GM23338 (cell line): ENCODE measurements at regions not wholly inside any gene's neighbourhood (a gene's known extent, or its start where the extent isn't known, plus 50 kb on each side); places are given as distances from the start of the nearest gene placed in this dataset.
"Not testable (repeated sequence)": the region's sequence is repeated elsewhere in the genome, so short reads cannot be mapped to it uniquely, and the experiment has no call there.

Source experiments
- EZH2 ChIP-seq: fragments of 200-600 bp; sonication (generic); IDR thresholded peaks from one replicate; pipeline ENCODE4 v1.8.0; 2017; ENCODE audit warnings: antibody characterized with exemption, mild to moderate bottlenecking, low read depth; ENCODE audit not compliant: unreplicated experiment
- EZH2phosphoT487 ChIP-seq: fragments of 200-600 bp; sonication (generic); IDR thresholded peaks from one replicate; pipeline ENCODE4 v1.8.1; 2018; ENCODE audit warnings: antibody characterized with exemption; ENCODE audit not compliant: unreplicated experiment
- JUNB ChIP-seq: IDR thresholded peaks from one replicate; pipeline ENCODE4 v1.6.1; 2016; ENCODE audit warnings: antibody characterized with exemption; ENCODE audit not compliant: unreplicated experiment
- POLR2AphosphoS5 ChIP-seq: IDR thresholded peaks from 2 replicates; pipeline ENCODE4 v1.6.1; 2016; ENCODE audit warnings: antibody characterized with exemption, low read depth
- REST ChIP-seq: IDR thresholded peaks from one replicate; pipeline ENCODE4 v1.6.1; 2018; ENCODE audit warnings: antibody characterized with exemption; ENCODE audit not compliant: unreplicated experiment
- STAT1 ChIP-seq: IDR thresholded peaks from one replicate; pipeline ENCODE4 v1.6.1; 2016; ENCODE audit warnings: antibody characterized with exemption; ENCODE audit not compliant: unreplicated experiment
- ZNF114 ChIP-seq: fragments of 250-450 bp; sonication (Bioruptor Pico); IDR thresholded peaks from 2 replicates; pipeline ENCODE4 v1.5.0; 2020; ENCODE audit warnings: mild to moderate bottlenecking, moderate library complexity
- TF ChIP-seq, protein P1 (sequence below), 2 experiments: fragments of 200-600 bp in 1 of 2; sonication (generic) in 1 of 2; conservative IDR thresholded peaks; 2 replicates each; pipeline versions ENCODE4 v1.5.1 to v1.6.1; 2016 to 2017; ENCODE audit warnings: antibody characterized with exemption in 2 of 2, low read depth in 2 of 2, mild to moderate bottlenecking in 2 of 2, moderate library complexity in 1 of 2
- TF ChIP-seq, protein P2 (sequence below): IDR thresholded peaks from 2 replicates; pipeline ENCODE4 v1.6.1; 2016; ENCODE audit warnings: antibody characterized with exemption

DNA sequence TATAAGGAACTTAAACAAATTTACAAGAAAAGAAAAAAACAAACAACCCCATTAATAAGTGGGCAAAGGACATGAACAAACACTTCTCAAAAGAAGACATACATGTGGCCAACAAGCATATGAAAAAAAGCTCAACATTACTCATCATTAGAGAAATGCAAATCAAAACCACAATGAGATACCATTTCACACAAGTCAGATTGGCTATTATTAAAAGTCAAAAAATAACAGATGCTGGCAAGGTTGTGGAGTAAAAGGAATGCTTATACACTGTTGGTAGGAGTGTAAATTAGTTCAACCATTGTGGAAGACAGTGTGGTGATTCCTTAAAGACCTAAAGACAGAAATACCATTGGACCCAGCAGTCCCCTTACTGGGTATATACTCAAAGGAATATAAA is 113.5 kb downstream of the SH2D1A start:
- TF ChIP-seq, protein P1, sequence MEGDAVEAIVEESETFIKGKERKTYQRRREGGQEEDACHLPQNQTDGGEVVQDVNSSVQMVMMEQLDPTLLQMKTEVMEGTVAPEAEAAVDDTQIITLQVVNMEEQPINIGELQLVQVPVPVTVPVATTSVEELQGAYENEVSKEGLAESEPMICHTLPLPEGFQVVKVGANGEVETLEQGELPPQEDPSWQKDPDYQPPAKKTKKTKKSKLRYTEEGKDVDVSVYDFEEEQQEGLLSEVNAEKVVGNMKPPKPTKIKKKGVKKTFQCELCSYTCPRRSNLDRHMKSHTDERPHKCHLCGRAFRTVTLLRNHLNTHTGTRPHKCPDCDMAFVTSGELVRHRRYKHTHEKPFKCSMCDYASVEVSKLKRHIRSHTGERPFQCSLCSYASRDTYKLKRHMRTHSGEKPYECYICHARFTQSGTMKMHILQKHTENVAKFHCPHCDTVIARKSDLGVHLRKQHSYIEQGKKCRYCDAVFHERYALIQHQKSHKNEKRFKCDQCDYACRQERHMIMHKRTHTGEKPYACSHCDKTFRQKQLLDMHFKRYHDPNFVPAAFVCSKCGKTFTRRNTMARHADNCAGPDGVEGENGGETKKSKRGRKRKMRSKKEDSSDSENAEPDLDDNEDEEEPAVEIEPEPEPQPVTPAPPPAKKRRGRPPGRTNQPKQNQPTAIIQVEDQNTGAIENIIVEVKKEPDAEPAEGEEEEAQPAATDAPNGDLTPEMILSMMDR (conservative IDR thresholded peaks at IDR 0.05; ENCODE audit: low read depth in 2 of 2), result not testable (repeated sequence)
- TF ChIP-seq EZH2; POLR2AphosphoS5; REST; STAT1; JUNB; EZH2phosphoT487; ZNF114 (CRISPR knock-in tag): not testable (repeated sequence)
- TF ChIP-seq, protein P2, sequence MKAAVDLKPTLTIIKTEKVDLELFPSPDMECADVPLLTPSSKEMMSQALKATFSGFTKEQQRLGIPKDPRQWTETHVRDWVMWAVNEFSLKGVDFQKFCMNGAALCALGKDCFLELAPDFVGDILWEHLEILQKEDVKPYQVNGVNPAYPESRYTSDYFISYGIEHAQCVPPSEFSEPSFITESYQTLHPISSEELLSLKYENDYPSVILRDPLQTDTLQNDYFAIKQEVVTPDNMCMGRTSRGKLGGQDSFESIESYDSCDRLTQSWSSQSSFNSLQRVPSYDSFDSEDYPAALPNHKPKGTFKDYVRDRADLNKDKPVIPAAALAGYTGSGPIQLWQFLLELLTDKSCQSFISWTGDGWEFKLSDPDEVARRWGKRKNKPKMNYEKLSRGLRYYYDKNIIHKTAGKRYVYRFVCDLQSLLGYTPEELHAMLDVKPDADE, result not testable (repeated sequence)
